HepG2 (cell line): ENCODE measurements at regions not wholly inside any gene's neighbourhood (a gene's known extent, or its start where the extent isn't known, plus 50 kb on each side); places are given as distances from the start of the nearest gene placed in this dataset.

Experiments used
- ATF1 ChIP-seq: IDR thresholded peaks from 2 replicates; pipeline ENCODE4 v1.6.1; 2016; ENCODE audit warnings: mild to moderate bottlenecking, control low read depth
- CTCF ChIP-seq: sonication (generic); formaldehyde crosslinking; IDR thresholded peaks from 2 replicates; pipeline ENCODE4 v1.5.0; 2020; ENCODE audit warnings: mild to moderate bottlenecking, missing genetic modification reagents, moderate library complexity
- EP300 ChIP-seq, 3 experiments: sonication (generic) in 1 of 3; formaldehyde crosslinking in 1 of 3; IDR thresholded peaks; 2 replicates each; pipeline versions ENCODE4 v1.5.1 to v1.6.1; 2011 to 2020; ENCODE audit warnings: low read depth in 2 of 3, low read length in 2 of 3, borderline replicate concordance in 1 of 3, improper control_type of control experiment in 1 of 3, mild to moderate bottlenecking in 1 of 3, missing genetic modification reagents in 1 of 3, moderate library complexity in 1 of 3
- EZH2 ChIP-seq: conservative IDR thresholded peaks from 2 replicates; pipeline ENCODE4 v1.6.1; 2012; ENCODE audit warnings: mild to moderate bottlenecking, low read depth, low read length, moderate library complexity
- FOXK2 ChIP-seq: fragments of 450-650 bp; IDR thresholded peaks from 2 replicates; pipeline ENCODE4 v1.6.1; 2016
- MXI1 ChIP-seq: IDR thresholded peaks from 3 replicates; pipeline ENCODE4 v1.6.1; 2012; ENCODE audit warnings: low read depth, low read length, inconsistent platforms, borderline replicate concordance
- RFX5 ChIP-seq: IDR thresholded peaks from 2 replicates; pipeline ENCODE4 v1.6.1; 2011; ENCODE audit warnings: low read depth, low read length, improper control_type of control experiment
- RNF2 ChIP-seq: fragments of 450-650 bp; conservative IDR thresholded peaks from 2 replicates; pipeline ENCODE4 v1.6.1; 2016; ENCODE audit warnings: low read depth
- YY1 ChIP-seq: IDR thresholded peaks from 2 replicates; pipeline ENCODE4 v1.6.1; 2011; ENCODE audit warnings: low read length, low read depth, moderate library complexity, mild to moderate bottlenecking; ENCODE audit not compliant: insufficient read depth, insufficient replicate concordance
- ZNF558 ChIP-seq: sonication (generic); formaldehyde crosslinking; IDR thresholded peaks from 2 replicates; pipeline ENCODE4 v1.9.0; 2022; ENCODE audit warnings: mild to moderate bottlenecking, missing genetic modification reagents, borderline replicate concordance

DNA sequence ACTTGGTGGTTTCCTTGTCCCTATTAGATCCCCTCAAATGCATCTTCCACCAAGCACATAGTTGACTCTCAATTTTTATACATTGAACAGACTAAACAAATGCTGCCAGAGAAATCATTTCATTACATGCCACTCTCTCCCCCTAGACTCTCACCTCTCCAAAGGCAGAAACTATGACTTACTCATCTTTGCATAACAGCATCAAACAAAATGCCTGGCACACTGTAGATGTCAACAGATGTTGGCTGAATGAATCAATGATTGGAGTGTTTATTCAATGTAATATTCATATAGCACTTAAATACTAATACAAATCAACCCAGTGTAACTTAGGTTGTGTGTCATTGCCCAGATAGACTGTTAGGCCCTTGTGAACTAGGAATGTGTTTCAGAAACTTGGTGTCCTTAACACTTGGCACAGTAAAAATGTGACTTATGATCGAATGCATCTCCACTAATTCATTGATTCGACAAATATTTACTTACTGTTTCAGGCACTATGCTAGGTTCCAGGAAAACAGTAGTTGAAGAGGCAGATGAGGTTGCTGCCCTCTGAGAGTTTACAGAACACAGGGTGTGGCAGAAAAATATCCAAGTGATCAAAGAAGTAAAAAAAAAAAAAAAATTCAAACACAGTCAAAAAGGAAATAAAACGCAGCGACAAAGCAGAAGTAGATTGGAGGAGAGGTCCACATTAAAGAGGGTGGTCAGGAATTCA, 188.5 kb upstream of the LRRN1 start:
- TF ChIP-seq ZNF558 (CRISPR knock-in tag) (no peak), RNF2 (no peak), MXI1 (no peak), ATF1 (CRISPR knock-in tag) (no peak), CTCF (CRISPR knock-in tag) (no peak), FOXK2 (no peak), EZH2 (no peak), EP300 (IDR thresholded peaks at IDR 0.05; ENCODE audit: low read depth in 2 of 2, low read length in 2 of 2) (no peak), EP300 (CRISPR knock-in tag; IDR thresholded peaks at IDR 0.05; ENCODE audit: borderline replicate concordance) (no peak), YY1 (no peak), RFX5 (no peak)
